Keratinocyte (primary cell): ENCODE measurements at regions not wholly inside any gene's neighbourhood (a gene's known extent, or its start where the extent isn't known, plus 50 kb on each side); places are given as distances from the start of the nearest gene placed in this dataset.

Experiments
- EZH2 ChIP-seq: IDR thresholded peaks from one replicate; pipeline ENCODE4 v1.6.1; 2012; ENCODE audit warnings: inconsistent platforms, mild to moderate bottlenecking, low read length, moderate library complexity
- TF ChIP-seq, protein P1 (sequence below), 3 experiments: IDR thresholded peaks in 1 of 3; conservative IDR thresholded peaks in 1 of 3; optimal IDR thresholded peaks in 1 of 3; 2 replicates in 2 of 3; 3 replicates in 1 of 3; pipeline versions ENCODE3 to v1.5.1; 2011; ENCODE audit warnings: low read length in 3 of 3, mild to moderate bottlenecking in 3 of 3, moderate library complexity in 2 of 3, control low read depth in 1 of 3, inconsistent platforms in 1 of 3; ENCODE audit not compliant: insufficient read depth in 2 of 3; ENCODE audit errors: extremely low read depth in 1 of 3

DNA sequence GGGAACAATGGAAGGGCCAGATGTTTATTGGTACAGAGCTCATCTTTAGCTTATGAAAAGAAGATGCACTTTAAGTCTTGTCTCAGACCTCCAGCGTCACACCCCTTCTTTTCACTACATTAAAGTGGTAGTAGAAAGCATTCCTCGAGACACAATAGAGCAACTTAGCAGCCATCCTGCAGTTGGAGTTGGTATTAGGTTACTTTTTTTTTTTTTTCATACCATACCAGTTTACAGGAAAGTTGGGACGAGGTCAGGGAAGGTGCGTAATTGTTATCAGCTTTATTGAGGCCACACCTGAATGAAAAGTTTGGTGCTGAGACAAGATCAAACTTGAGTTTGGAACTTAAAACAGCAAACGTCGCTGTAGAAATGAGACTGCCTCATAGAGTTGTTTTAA is 203.8 kb downstream of the SOX2 start:
- TF ChIP-seq, protein P1, sequence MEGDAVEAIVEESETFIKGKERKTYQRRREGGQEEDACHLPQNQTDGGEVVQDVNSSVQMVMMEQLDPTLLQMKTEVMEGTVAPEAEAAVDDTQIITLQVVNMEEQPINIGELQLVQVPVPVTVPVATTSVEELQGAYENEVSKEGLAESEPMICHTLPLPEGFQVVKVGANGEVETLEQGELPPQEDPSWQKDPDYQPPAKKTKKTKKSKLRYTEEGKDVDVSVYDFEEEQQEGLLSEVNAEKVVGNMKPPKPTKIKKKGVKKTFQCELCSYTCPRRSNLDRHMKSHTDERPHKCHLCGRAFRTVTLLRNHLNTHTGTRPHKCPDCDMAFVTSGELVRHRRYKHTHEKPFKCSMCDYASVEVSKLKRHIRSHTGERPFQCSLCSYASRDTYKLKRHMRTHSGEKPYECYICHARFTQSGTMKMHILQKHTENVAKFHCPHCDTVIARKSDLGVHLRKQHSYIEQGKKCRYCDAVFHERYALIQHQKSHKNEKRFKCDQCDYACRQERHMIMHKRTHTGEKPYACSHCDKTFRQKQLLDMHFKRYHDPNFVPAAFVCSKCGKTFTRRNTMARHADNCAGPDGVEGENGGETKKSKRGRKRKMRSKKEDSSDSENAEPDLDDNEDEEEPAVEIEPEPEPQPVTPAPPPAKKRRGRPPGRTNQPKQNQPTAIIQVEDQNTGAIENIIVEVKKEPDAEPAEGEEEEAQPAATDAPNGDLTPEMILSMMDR (optimal IDR thresholded peaks at IDR 0.05 in 1 of 3, IDR thresholded peaks at IDR 0.05 in 1 of 3, conservative IDR thresholded peaks at IDR 0.05 in 1 of 3; ENCODE audit: extremely low read depth in 1 of 3, insufficient read depth in 2 of 3, low read length in 3 of 3) = no peak
- no peak for TF ChIP-seq EZH2
